HG02588 (cell line): ENCODE measurements at regions not wholly inside any gene's neighbourhood (a gene's known extent, or its start where the extent isn't known, plus 50 kb on each side); places are given as distances from the start of the nearest gene placed in this dataset.

ENCODE experiments used
- ATAC-seq: cut with Tn5 transposase; IDR thresholded peaks from one replicate; pipeline ENCODE4 v1.9.1; 2021; ENCODE audit warnings: mild to moderate bottlenecking, moderate library complexity; ENCODE audit not compliant: unreplicated experiment

GRCh38 chr7:68640103-68640502 is 958.2 kb upstream of the AUTS2 start:
- ATAC-seq = no peak

DNA sequence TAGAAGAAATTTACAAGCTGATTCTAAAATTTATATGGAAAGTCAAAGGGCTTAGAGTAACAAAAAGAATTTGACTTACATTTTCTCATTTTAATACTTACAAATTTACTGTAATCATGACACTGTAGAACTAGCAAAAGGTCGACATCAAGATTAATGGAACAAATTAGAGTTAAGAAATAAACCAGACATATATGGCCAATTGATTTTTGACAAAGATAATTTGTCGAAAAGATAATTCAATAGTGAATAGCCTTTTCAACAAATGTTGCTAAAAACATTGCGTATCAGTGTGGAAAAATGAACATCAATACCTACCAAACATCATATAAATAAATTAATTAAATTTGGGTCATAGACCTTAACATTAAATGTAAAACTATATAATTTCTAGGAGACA is 955.5 kb upstream of the AUTS2 start:
- no peak for ATAC-seq

DNA sequence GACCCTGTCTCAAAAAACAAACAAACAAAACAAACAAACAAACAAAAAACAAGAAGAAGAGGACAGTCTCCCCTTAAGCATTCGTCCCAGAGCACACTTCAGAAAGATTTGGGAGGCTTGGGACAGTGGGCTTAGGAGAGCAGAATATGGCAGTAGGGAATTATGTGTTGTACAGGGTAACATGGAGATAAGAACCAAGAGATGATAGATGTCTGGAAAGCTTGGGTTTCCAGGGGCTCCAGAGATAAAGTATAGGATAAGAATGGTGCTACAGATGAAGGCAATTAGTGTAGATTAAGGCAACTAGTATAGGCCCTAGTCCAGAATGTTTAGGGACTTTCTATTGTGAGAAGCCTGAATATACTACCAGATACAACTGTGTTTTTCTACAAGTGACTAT is 934.9 kb upstream of the AUTS2 start:
- no peak for ATAC-seq

DNA sequence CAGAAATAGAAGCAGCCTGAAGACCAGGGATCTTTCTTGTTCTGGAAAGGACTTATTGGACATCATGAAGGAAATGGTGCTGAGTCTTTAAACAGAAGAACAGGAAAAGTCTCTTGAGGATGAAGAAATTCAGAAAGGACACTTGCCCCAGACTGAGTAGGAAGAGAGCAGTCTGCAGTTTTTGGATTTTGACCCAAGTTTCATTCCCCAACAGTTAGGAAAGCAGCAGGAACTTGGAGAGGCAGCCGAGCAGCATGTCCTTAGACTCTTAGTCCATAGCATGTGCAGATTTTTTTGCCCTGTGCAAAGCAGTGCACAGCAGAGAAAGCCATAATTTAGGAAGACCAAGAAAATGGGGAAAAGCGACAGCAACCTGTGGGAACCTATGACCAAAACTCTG is 927.2 kb upstream of the AUTS2 start:
- no peak for ATAC-seq

GRCh38 chr7:68671671-68672070 is 926.6 kb upstream of the AUTS2 start:
- ATAC-seq = no peak

GRCh38 chr7:68674826-68675225 is 923.4 kb upstream of the AUTS2 start:
- no peak for ATAC-seq

DNA sequence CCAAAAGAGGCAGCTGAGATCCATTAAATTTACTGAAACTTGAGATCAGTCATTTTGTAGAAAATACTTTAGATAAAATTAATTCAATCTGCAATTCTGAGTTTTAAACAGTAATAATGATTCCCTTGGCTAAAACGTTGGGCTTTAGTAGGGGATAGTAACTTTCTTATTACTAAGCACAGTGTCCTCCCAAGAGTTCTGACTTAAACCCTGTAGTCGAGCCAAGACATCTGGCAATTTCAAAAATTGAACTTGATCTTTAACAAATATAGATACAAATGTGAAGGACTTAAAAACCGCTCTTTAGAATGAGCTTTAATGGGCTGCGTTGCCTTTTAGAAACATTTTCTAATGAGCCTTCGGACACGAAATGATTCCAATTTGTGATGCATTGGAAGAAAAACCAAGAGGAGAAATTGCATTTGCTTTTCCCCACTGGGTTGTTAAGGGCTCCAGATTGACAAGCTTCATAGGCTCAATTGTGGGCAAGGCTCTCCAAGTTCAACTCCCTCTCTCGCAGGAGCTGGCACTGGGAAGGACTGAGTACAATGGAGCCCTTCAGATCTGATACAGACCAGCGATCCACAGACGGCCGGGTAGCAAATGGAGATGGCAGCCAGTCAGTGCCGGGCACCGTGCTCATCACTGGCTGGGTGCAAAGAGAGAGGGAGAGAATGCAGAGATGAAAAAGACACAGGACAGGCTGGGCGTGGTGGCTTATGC is 921.3 kb upstream of the AUTS2 start:
- ATAC-seq = no peak

- ATAC-seq = no peak
Observed at GRCh38 chr7:68678196-68678595, 920.1 kb upstream of the AUTS2 start.

DNA sequence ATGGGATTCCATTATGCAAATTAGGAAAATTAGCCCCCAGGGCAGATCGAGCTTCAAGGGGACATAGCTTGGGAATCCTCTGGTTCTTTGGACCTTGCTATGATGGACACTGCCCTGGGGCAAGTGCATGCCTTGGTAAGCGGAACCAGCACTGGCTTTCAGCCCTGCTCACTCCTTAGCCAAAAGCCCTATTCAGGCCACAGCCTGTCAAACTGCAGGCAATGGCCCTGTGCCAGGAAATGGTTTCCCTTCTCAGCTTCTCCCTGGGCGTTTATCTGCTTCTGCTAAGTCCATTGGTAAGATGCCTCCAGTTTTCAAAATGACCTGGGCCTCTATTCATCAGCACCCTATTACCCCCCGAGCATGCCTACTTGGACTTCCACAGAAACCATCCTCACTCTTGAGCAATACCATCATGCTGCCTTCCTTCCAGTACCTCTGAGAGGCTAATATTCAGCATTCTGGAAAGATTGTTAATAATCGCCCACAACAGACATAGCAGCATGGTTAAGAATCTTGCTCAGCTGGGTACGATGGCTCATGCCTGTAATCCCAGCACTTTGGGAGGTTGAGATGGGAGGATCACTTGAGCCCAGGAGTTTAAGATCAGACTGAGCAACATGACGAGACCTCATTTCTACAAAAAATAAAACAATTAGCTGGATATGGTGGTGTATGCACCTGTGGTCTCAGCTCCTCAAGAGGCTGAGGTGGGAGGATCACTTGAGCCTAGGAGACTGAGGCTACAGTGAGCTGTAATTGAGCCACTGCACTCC is 918.6 kb upstream of the AUTS2 start:
- ATAC-seq = no peak

GRCh38 chr7:68680235-68680872 is 917.9 kb upstream of the AUTS2 start:
- no peak for ATAC-seq

DNA sequence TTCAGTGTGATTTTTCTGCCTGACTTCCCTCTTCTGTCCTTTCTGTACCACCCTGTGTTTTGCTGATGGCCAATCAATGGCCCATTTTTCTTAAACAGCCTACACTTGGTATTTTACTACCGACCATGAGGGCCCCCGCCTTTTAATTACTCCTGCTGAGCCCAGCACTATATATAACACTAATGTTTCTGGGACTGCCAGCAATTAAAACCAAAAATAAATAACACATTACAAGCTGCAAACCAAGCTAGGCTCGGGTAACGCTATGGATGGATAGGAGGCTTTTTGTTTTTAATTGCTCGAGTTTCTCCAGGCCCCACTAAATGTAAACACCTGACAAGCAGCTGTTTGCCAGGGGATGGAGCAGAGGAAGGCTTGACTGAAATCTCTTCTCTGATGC is 915.4 kb upstream of the AUTS2 start:
- ATAC-seq = no peak

GRCh38 chr7:68684246-68684839 is 913.9 kb upstream of the AUTS2 start:
- no peak for ATAC-seq

- ATAC-seq = no peak
Observed at GRCh38 chr7:68684996-68685395, 913.3 kb upstream of the AUTS2 start.

DNA sequence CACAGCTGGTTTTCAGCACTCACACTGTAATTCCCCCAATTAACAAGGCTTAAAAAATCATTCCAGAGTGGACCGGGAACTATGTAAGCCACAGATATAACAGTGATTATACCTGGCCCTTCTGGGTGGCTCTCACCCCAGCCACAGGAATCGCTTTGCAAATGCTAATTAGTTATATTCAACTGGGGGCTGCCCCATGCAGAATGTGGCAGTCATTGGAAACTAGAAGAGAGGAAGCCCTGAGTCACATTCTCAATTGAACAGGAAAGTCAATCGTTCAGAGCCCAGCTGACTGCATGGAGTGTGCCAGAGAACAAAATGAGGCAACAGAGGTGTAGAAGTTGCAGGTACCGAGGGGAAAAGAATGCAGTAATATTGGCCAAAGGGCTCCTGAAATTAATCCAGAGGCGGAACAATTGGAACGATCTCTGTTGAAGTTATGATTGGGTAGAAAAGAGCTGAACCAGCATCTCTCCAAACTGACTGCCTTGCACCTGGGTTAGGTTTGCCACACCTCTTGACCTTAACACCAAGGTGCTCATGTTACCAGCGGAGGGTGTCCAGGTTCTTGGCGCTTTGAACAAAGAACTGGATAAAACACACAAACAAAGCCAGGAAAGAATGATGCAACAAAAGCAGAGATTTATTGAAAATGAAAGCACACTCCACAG is 909.7 kb upstream of the AUTS2 start:
- ATAC-seq = no peak

GRCh38 chr7:68689087-68689433 is 909.2 kb upstream of the AUTS2 start:
- no peak for ATAC-seq

- no peak for ATAC-seq
Observed at GRCh38 chr7:68691261-68692216, 906.7 kb upstream of the AUTS2 start.

DNA sequence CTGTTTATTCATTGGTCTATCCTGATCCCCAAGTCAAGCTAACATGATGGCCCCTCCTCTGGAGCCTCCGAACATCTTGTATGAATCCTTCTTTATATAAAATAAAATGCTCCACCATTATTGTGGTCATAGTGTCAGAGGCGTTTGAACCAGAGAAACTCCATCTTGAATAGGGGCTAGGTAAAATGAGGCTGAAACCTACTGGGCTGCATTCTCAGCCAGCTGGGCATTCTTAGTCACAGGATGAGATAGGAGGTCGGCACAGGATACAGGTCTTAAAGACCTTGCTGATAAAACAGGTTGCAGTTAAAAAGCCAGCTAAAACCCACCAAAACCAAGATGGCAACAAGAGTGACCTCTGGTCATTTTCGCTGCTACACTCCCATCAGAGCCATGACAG is 905.8 kb upstream of the AUTS2 start:
- no peak for ATAC-seq

GRCh38 chr7:68694656-68695055 is 903.6 kb upstream of the AUTS2 start:
- no peak for ATAC-seq

DNA sequence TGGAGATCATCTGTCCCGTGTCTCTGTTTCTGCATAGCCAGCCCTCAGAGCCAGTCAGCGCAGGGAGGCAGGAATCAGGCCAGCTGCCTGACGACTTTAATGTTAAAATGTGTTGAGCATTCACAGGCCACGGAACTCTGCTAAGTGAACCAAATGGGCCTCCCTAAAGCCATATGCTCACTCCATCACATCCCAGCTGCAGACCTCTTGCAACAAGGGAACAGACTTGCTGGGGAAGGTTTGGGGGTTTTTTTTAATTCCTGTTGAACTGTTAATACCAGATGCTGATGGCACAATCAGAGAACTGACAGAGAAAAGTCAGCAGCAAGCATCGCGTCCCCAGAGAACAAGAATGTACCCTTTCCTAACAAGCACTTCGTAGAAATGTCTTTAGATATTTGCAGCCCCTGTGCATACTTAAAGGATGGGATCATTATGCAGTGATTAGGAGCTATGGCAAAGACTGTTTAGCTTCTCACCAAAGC is 900.4 kb upstream of the AUTS2 start:
- no peak for ATAC-seq
